ENCODE measurements at regions not wholly inside any gene's neighbourhood (a gene's known extent, or its start where the extent isn't known, plus 50 kb on each side); places are given as distances from the start of the nearest gene placed in this dataset.

DNA sequence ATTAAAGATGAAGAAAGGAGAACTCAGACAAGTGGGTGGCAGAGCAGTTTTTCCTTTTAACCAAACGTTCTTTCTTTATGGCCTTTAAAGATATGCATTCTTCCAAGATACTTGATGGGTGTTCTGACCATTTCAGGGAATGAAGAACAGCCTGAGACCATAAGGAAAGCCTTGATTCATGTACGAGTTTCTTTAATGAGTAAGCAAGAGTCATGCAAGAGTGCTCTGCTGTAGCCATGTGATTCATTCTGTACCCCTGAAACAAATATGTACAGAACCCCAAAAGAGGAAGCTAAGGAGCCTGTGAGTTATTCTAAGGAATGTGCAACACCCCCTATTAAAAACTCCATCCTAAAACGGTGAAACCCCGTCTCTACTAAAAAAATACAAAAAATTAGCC is 372.8 kb downstream of the MTX2 start:
- TF ChIP-seq CTCF (conservative IDR thresholded peaks at IDR 0.05; ENCODE audit: low read length) (no peak), EZH2phosphoT487 (IDR thresholded peaks at IDR 0.05; ENCODE audit: borderline replicate concordance, low read depth, low read length) (no peak)
